Gastroesophageal sphincter (tissue), 3 donors: ENCODE measurements at regions not wholly inside any gene's neighbourhood (a gene's known extent, or its start where the extent isn't known, plus 50 kb on each side); places are given as distances from the start of the nearest gene placed in this dataset.

Experiments
- CTCF ChIP-seq, 4 experiments: fragments of 200-600 bp in 2 of 4; fragments of 450-650 bp in 2 of 4; sonication (generic) in 1 of 4; IDR thresholded peaks; one replicate each; pipeline ENCODE4 v1.5.1; 2017 to 2019; ENCODE audit warnings: antibody characterized with exemption in 4 of 4, mild to moderate bottlenecking in 2 of 4, moderate library complexity in 2 of 4
- POLR2A ChIP-seq, 2 donors: fragments of 450-650 bp; IDR thresholded peaks; one replicate each; pipeline ENCODE4 v1.6.1; 2017; ENCODE audit warnings: antibody characterized with exemption in 2 of 2, mild to moderate bottlenecking in 2 of 2, moderate library complexity in 1 of 2
- POLR2AphosphoS5 ChIP-seq: sonication (generic); formaldehyde crosslinking; IDR thresholded peaks from one replicate; pipeline ENCODE4 v1.6.1; 2017; ENCODE audit warnings: antibody characterized with exemption

- TF ChIP-seq CTCF (IDR thresholded peaks at IDR 0.05), result no peak
- no peak for TF ChIP-seq POLR2A (IDR thresholded peaks at IDR 0.05)
- TF ChIP-seq POLR2AphosphoS5, result no peak
Measured at GRCh38 chr5:1934056-1934394, 51.3 kb upstream of the IRX4 start.
